HL-60 (cell line): ENCODE measurements at regions not wholly inside any gene's neighbourhood (a gene's known extent, or its start where the extent isn't known, plus 50 kb on each side); places are given as distances from the start of the nearest gene placed in this dataset.

Source experiments
- DNase-seq, 2 experiments: peaks; one replicate each; pipeline ENCODE4 v3.0.0-alpha.2; 2010 to 2020; ENCODE audit warnings: low read depth in 1 of 2, low spot score in 1 of 2
- H3K27ac ChIP-seq: fragments of 250-450 bp; sonication (Bioruptor Pico); replicated peaks from 2 replicates; pipeline ENCODE4 v1.5.1; 2020; ENCODE audit warnings: mild to moderate bottlenecking, moderate library complexity
- H3K27me3 ChIP-seq: fragments of 250-450 bp; sonication (Bioruptor Pico); 2 replicates; pipeline ENCODE4 v1.5.1; 2021; ENCODE audit warnings: mild to moderate bottlenecking, moderate library complexity; ENCODE audit not compliant: insufficient read depth, poor library complexity, severe bottlenecking
- H3K4me3 ChIP-seq: replicated peaks from 2 replicates; pipeline ENCODE4 v1.5.1; 2011; ENCODE audit warnings: mild to moderate bottlenecking, control low read depth, low read length; ENCODE audit not compliant: insufficient read depth
- CTCF ChIP-seq: IDR thresholded peaks from one replicate; pipeline ENCODE4 v1.5.1; 2011; ENCODE audit warnings: low read length, control low read depth, inconsistent platforms; ENCODE audit not compliant: insufficient read depth
- GABPA ChIP-seq: IDR thresholded peaks from 2 replicates; pipeline ENCODE4 v1.6.1; 2012; ENCODE audit warnings: low read depth
- POLR2AphosphoS5 ChIP-seq: IDR thresholded peaks from 2 replicates; pipeline ENCODE4 v1.6.1; 2012; ENCODE audit warnings: low read depth
- REST ChIP-seq: IDR thresholded peaks from 2 replicates; pipeline ENCODE4 v1.6.1; 2012; ENCODE audit warnings: low read depth; ENCODE audit not compliant: insufficient replicate concordance
- SPI1 ChIP-seq: IDR thresholded peaks from 2 replicates; pipeline ENCODE4 v1.6.1; 2012; ENCODE audit warnings: low read depth, mild to moderate bottlenecking, borderline replicate concordance

GRCh38 chr10:129074939-129075338, 392.1 kb upstream of the MGMT start:
- TF ChIP-seq REST (no peak), CTCF (no peak), SPI1 (no peak), POLR2AphosphoS5 (no peak), GABPA (no peak)
- Histone ChIP-seq H3K27me3 (no peaks in the 10 kb centered on the region), H3K27ac (no peak overlapping the region), H3K4me3 (no peak overlapping the region)
- no peak for DNase-seq

- H3K4me3 ChIP-seq: no peak overlapping the region
- no peak for TF ChIP-seq REST
- no peak for TF ChIP-seq SPI1
- TF ChIP-seq CTCF: no peak
- no peak for TF ChIP-seq POLR2AphosphoS5
- no peak for TF ChIP-seq GABPA
- no peak for DNase-seq
- H3K27ac ChIP-seq: no peak overlapping the region
- H3K27me3 ChIP-seq: no peaks in the 10 kb centered on the region
These were observed 391.5 kb upstream of the MGMT start for GRCh38 chr10:129075508-129075907.

GRCh38 chr10:129075927-129076326, 391.1 kb upstream of the MGMT start:
- Histone ChIP-seq H3K27me3 (no peaks in the 10 kb centered on the region), H3K4me3 (no peak overlapping the region), H3K27ac (no peak overlapping the region)
- no peak for DNase-seq
- TF ChIP-seq GABPA: no peak
- TF ChIP-seq REST: no peak
- no peak for TF ChIP-seq SPI1
- no peak for TF ChIP-seq CTCF
- no peak for TF ChIP-seq POLR2AphosphoS5
